Coronary artery (tissue), 2 donors: ENCODE measurements at regions not wholly inside any gene's neighbourhood (a gene's known extent, or its start where the extent isn't known, plus 50 kb on each side); places are given as distances from the start of the nearest gene placed in this dataset.

Source experiments
- DNase-seq: peaks from one replicate; pipeline ENCODE4 v3.0.0-alpha.2; 2017; ENCODE audit warnings: low spot score
- H3K27ac ChIP-seq, 2 donors: fragments of 200-600 bp; sonication (generic); one replicate each; pipeline ENCODE4 v1.5.1; 2016 to 2019
- H3K4me3 ChIP-seq: fragments of 200-600 bp; sonication (generic); 2 replicates; pipeline ENCODE4 v1.5.1; 2016; ENCODE audit warnings: mild to moderate bottlenecking, moderate library complexity
- TF ChIP-seq, protein P1 (sequence below): fragments of 200-600 bp; sonication (generic); IDR thresholded peaks from one replicate; pipeline ENCODE4 v1.5.1; 2019; ENCODE audit warnings: antibody characterized with exemption

DNA sequence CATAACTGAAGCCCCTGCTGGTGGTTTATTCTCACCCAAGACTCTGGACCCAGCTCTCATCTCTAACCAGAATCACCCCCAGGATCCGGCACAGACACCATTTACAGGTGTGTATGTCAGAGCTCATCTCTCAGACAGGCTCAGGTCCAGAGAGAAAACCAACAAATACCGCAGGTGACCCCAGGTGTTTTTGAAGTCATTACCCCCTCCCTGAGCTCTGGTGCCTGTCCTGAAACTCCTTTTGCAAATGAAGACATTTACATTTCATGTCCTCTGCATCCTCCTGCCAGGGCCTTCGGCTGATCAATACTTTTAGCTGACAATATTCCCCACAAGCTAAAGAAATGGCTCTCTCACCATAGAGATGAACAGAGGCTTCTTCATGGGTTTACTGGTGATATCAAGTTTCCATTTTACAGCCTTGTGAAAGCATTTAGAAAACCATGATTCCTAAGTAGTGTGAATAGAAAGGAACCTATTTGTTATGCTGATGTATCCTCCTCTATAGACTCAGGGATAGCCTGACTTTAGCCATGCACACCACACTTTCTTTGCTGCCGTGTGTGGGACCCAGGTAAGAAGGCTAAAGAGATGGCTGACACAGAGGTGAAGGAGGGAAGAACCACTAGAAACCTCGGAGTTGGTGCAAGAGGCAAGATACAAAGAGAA is 131.3 kb downstream of the KCTD15 start:
- H3K27ac ChIP-seq = no peak overlapping the region
- no peak overlapping the region for H3K4me3 ChIP-seq
- no peak for DNase-seq
- TF ChIP-seq, protein P1, sequence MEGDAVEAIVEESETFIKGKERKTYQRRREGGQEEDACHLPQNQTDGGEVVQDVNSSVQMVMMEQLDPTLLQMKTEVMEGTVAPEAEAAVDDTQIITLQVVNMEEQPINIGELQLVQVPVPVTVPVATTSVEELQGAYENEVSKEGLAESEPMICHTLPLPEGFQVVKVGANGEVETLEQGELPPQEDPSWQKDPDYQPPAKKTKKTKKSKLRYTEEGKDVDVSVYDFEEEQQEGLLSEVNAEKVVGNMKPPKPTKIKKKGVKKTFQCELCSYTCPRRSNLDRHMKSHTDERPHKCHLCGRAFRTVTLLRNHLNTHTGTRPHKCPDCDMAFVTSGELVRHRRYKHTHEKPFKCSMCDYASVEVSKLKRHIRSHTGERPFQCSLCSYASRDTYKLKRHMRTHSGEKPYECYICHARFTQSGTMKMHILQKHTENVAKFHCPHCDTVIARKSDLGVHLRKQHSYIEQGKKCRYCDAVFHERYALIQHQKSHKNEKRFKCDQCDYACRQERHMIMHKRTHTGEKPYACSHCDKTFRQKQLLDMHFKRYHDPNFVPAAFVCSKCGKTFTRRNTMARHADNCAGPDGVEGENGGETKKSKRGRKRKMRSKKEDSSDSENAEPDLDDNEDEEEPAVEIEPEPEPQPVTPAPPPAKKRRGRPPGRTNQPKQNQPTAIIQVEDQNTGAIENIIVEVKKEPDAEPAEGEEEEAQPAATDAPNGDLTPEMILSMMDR = no peak

DNA sequence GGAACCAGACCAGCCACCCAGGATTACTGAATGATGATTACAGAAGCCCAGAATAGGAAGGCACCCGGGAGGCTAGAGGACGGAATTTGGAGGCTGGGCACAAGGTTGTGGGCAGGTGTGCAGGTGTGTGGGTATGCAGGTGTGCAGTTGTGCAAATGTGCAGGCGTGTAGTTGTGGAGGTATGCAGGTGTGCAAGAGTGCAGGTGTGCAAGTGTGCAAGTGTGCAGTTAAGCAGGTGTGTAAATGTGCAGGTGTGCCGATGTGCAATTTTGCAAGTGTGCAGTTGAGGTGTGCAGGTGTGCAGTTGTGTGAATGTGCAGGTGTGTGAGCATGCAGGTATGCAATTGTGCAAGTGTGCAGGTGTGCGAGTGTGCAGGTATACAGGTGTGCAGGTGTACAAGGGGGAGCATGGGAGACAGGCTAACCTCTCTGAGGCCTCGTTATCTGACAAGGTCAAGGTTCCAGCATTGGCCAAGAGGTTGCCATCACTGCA is 131.8 kb downstream of the KCTD15 start:
- TF ChIP-seq, protein P1 = no peak
- Histone ChIP-seq H3K4me3 (no peak overlapping the region), H3K27ac (no peak overlapping the region)
- no peak for DNase-seq

DNA sequence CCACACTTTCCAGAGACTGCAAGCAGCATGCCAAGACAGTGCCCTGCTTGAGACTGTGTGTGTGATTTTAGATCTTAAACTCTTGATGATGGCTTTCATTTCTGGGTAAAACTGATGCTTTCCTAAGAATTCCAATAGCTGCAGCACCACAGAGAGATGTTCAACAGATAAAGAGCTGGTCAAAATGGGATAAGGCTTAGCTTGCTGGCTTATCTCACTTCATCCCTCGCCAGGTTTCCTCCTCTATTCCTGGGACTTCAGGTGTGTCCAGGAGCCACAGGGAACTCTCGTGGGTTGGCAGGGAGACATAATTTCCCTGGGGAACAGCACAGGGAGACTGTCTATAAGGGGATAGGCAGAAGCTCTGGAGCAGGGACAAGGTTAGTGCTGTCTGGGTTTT is 137.3 kb downstream of the KCTD15 start:
- Histone ChIP-seq H3K4me3 (no peak overlapping the region), H3K27ac (no peak overlapping the region)
- TF ChIP-seq, protein P1 = no peak
- DNase-seq = no peak

DNA sequence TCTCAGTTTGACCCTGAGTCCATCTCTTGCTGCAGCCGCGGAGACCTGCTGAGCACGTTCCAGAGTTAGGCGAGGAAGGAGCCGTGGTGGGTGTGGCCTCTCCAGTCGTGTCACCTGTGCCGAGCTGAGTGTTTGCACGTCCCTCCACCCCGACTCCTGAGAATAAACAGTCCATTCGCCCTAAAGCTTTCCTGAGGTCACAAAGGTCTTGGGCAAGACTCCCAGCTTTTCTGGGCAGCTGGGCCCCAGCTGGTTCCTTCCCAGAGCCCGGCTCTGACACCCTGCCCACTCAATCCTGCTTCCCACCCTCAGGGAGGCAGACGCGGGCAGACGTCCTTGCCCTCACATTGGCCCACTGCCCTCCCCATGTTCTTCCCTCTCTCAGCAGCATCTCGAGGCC is 142.2 kb downstream of the KCTD15 start:
- H3K27ac ChIP-seq = no peak overlapping the region
- no peak overlapping the region for H3K4me3 ChIP-seq
- TF ChIP-seq, protein P1 = no peak
- no peak for DNase-seq

DNA sequence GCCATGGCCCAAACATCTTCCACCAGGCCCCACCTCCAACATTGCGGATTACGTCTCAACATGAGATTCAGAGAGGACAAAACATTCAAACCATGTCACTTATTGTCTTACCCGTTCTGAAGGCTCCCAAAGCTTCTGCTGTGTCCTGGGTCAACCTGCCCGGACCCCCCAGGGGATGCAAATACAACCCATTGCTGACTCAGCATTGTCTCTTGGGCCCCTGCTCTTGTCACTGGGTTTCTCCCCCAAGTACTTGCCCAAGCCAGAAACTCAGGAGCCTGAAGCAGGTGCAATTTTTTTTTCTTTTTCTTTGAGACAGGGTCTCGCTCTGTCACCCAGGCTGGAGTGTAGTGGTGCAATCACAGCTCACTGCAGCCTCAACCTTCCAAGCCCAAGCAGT is 144.5 kb downstream of the KCTD15 start:
- TF ChIP-seq, protein P1 = no peak
- no peak for DNase-seq
- H3K27ac ChIP-seq = no peak overlapping the region

DNA sequence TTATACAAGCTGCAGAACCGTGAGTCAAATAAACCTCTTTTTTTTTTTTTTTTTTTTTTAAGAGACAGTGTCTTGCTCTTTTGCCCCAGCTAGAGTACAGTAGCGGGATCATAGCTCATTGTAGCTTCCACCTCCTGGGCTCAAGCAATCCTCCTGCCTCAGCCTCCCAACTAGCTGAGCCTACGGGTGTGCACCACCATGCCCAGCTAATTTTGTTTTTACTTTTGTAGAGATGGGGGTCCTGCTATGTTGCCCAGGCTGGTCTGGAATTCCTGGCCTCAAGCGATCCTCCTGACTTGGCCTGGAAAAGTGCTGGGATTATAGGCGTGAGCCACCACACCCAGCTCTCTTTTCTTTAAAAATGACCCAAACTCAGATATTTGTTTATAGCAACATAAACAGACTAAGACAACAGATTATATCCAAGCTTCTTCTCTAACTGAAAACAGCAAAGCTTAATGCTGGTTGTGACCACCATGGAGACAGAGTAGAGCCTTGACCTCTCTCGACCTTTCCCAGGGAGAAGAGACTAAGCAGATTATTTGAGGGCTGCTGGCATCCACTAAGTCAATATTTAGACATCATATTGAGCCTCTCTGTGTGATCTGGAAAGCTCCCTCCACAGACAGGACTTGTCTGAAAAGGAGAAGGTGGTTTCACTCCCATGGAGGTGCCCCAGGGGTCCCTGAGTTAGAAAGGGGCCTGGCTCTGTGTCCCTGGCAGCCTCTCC is 150.0 kb downstream of the KCTD15 start:
- Histone ChIP-seq H3K4me3 (no peak overlapping the region), H3K27ac (no peak overlapping the region)
- peak; percentile 58 for DNase-seq
- TF ChIP-seq, protein P1 = no peak

More for the DNA sequence above, 144.5 kb downstream of the KCTD15 start:
- H3K4me3 ChIP-seq = no peak overlapping the region
